ENCODE measurements at regions not wholly inside any gene's neighbourhood (a gene's known extent, or its start where the extent isn't known, plus 50 kb on each side); places are given as distances from the start of the nearest gene placed in this dataset.

- TF ChIP-seq CTCF (IDR thresholded peaks at IDR 0.05): no peak
- no peak for TF ChIP-seq ZFX (IDR thresholded peaks at IDR 0.05; ENCODE audit: borderline replicate concordance)
These were observed 100.1 kb upstream of the ERG start for GRCh38 chr21:38598413-38598812.
